Parathyroid adenoma (tissue), 2 donors: ENCODE measurements at regions not wholly inside any gene's neighbourhood (a gene's known extent, or its start where the extent isn't known, plus 50 kb on each side); places are given as distances from the start of the nearest gene placed in this dataset.

Experiments used
- H2AFZ ChIP-seq: fragments of 300-600 bp; sonication (generic); one replicate; pipeline ENCODE4 v1.7.0; 2017; ENCODE audit warnings: antibody characterized with exemption, mild to moderate bottlenecking
- H3K27ac ChIP-seq: fragments of 300-600 bp; sonication (generic); one replicate; pipeline ENCODE4 v1.7.0; 2017
- H3K27me3 ChIP-seq: fragments of 300-600 bp; sonication (generic); one replicate; pipeline ENCODE4 v1.7.0; 2017; ENCODE audit warnings: low read length; ENCODE audit not compliant: control insufficient read depth, insufficient read depth
- H3K36me3 ChIP-seq: fragments of 300-600 bp; sonication (generic); one replicate; pipeline ENCODE4 v1.7.0; 2017; ENCODE audit warnings: low read length; ENCODE audit not compliant: control insufficient read depth, insufficient read depth
- H3K4me1 ChIP-seq: fragments of 300-600 bp; sonication (generic); one replicate; pipeline ENCODE4 v1.7.0; 2017; ENCODE audit warnings: control low read depth
- H3K4me2 ChIP-seq: fragments of 300-600 bp; sonication (generic); one replicate; pipeline ENCODE4 v1.7.0; 2017; ENCODE audit warnings: low read length
- H3K4me3 ChIP-seq: fragments of 300-600 bp; sonication (generic); one replicate; pipeline ENCODE4 v1.7.0; 2017; ENCODE audit warnings: low read depth, low read length
- H3K79me2 ChIP-seq: fragments of 300-600 bp; sonication (generic); one replicate; pipeline ENCODE4 v1.7.0; 2017; ENCODE audit warnings: control low read depth
- H3K9ac ChIP-seq: fragments of 300-600 bp; sonication (generic); one replicate; pipeline ENCODE4 v1.7.0; 2017; ENCODE audit warnings: mild to moderate bottlenecking
- H3K9me3 ChIP-seq: fragments of 300-600 bp; sonication (generic); one replicate; pipeline ENCODE4 v1.7.0; 2017; ENCODE audit warnings: low read length; ENCODE audit not compliant: control insufficient read depth
- TF ChIP-seq, protein P1 (sequence below): fragments of 300-600 bp; sonication (generic); IDR thresholded peaks from one replicate; pipeline ENCODE4 v1.7.0; 2017; ENCODE audit warnings: antibody characterized with exemption, mild to moderate bottlenecking
- donor health status: primary hyperparathyroidism.

DNA sequence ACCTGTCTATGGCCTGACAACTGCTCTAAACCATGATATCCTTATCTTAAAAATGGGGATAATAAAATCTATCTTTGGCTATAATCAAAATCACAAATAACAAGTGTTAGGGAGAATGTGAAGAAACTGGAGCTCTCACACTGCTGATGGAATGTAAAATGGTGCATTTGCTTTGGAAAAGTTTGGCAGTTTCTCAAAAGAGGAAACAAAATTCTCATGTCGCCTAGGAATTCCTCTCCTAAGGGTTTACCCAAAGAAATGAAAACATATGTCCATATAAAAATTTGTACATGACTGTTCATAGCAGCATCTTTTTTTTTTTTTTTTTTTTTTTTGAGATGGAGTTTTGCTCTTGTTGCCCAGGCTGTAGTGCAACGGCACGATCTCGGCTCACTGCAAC, 64.3 kb downstream of the ZNF281 start:
- H3K27ac ChIP-seq: no peak overlapping the region
- H2AFZ ChIP-seq: no peak overlapping the region
- H3K9me3 ChIP-seq: no peaks in the 10 kb centered on the region
- H3K9ac ChIP-seq: no peak overlapping the region
- no peaks in the 10 kb centered on the region for H3K4me1 ChIP-seq
- no peak overlapping the region for H3K4me3 ChIP-seq
- TF ChIP-seq, protein P1, sequence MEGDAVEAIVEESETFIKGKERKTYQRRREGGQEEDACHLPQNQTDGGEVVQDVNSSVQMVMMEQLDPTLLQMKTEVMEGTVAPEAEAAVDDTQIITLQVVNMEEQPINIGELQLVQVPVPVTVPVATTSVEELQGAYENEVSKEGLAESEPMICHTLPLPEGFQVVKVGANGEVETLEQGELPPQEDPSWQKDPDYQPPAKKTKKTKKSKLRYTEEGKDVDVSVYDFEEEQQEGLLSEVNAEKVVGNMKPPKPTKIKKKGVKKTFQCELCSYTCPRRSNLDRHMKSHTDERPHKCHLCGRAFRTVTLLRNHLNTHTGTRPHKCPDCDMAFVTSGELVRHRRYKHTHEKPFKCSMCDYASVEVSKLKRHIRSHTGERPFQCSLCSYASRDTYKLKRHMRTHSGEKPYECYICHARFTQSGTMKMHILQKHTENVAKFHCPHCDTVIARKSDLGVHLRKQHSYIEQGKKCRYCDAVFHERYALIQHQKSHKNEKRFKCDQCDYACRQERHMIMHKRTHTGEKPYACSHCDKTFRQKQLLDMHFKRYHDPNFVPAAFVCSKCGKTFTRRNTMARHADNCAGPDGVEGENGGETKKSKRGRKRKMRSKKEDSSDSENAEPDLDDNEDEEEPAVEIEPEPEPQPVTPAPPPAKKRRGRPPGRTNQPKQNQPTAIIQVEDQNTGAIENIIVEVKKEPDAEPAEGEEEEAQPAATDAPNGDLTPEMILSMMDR: no peak
- no peak overlapping the region for H3K4me2 ChIP-seq
- H3K36me3 ChIP-seq: no peaks in the 10 kb centered on the region
- H3K27me3 ChIP-seq: no peaks in the 10 kb centered on the region
- H3K79me2 ChIP-seq: no peaks in the 10 kb centered on the region

DNA sequence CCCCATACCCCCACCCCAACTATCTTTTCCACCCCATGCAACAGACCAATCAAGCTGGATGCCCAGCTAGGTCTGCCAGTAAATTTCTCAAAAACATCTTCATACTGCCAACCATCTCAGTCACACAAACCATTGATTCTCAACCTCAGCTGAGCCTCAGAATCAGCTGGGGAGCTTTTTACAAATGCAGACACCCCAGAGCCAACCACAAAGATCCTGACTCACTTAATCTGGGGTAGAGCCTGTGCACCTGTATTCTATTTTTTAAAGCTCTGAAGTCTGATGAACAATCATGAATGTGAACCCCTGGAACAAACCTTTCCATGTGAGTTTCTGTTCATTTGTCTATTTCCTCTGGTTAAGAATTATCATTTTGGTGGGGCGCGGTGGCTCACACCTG, 66.0 kb downstream of the ZNF281 start:
- no peaks in the 10 kb centered on the region for H3K4me1 ChIP-seq
- no peaks in the 10 kb centered on the region for H3K27me3 ChIP-seq
- H3K4me2 ChIP-seq: no peak overlapping the region
- H2AFZ ChIP-seq: no peak overlapping the region
- TF ChIP-seq, protein P1: no peak
- no peak overlapping the region for H3K4me3 ChIP-seq
- H3K9ac ChIP-seq: no peak overlapping the region
- H3K36me3 ChIP-seq: no peaks in the 10 kb centered on the region
- no peaks in the 10 kb centered on the region for H3K79me2 ChIP-seq
- H3K27ac ChIP-seq: no peak overlapping the region
- no peaks in the 10 kb centered on the region for H3K9me3 ChIP-seq

DNA sequence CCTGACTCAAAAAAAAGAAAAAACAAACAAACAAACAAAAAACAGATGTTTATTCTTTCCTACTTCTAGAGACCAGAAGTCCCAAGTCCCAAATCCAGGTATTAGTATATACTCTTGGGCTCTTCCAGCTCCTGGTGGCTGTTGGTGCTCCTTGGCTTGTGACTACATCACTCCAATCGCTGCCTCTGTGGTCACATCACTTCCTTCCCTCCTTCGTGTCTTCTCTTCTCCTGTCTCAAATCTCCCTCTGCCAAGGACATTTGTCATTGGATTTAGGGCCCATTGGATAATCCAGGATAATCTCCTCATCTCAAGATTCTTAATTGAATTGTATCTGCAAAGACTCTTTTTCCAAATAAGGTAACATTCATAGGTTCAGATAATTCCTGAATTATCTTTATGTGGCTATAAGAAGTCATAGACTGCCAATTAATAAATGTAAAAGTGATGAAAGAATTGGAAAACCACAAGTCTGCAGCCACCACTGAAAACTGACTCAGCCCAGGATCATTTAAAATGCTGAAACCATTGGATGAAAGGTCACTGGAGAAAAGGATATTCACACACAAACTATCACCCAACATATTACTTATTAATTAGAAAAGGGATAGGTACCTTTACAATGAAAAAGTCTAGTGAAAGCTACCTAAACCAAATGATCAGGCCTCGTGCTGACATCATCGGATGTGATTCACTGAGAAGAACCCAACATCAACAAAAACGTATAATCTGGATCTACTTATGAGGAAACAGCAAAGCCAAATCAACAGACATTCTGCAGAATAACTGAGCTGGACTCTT, 67.1 kb downstream of the ZNF281 start:
- H3K27ac ChIP-seq: no peak overlapping the region
- no peak overlapping the region for H3K4me3 ChIP-seq
- no peaks in the 10 kb centered on the region for H3K4me1 ChIP-seq
- H3K9me3 ChIP-seq: no peaks in the 10 kb centered on the region
- no peaks in the 10 kb centered on the region for H3K27me3 ChIP-seq
- H3K79me2 ChIP-seq: no peaks in the 10 kb centered on the region
- no peak overlapping the region for H2AFZ ChIP-seq
- no peak overlapping the region for H3K4me2 ChIP-seq
- TF ChIP-seq, protein P1: no peak
- H3K36me3 ChIP-seq: no peaks in the 10 kb centered on the region
- H3K9ac ChIP-seq: no peak overlapping the region

DNA sequence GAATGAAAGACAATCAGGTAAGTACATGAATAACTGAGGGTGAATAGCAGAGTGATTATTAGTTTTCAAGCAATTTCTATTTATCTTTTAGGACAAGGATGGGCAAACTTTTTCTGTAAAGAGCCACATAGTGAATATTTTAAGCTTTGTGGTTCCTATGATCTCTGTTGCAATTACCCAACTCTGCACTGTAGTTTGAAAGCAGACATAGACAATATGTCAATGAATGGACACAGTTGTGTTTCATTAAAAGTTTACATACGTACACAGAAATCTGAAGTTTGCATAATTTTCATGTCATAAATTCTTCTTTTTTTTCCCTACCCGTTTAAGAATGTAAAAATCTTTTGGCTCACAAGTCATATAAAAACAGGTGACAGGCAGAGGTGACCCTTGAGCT, 71.4 kb downstream of the ZNF281 start:
- TF ChIP-seq, protein P1: no peak

DNA sequence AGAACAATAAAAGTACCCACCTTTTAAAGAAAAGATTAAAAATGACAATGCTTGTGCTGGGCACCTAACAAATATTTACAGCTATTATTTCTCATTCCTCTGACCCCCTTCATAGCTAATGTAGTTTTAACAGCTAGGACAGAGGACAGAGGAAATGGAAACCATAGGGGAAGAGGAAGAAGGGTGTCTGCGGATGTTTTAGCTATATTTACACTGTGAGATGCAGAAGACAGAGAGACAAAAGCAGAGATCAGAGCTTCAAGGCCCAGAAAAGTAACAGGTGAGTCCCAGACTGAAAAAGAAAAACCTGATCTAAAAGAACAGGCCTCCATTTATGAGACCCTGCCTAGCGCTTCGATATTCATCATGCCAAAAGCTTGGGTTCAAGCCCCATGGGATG, 72.0 kb downstream of the ZNF281 start:
- Histone ChIP-seq H3K9ac (no peak overlapping the region), H3K4me1 (no peaks in the 10 kb centered on the region), H3K79me2 (no peaks in the 10 kb centered on the region), H3K27ac (no peak overlapping the region), H3K9me3 (no peaks in the 10 kb centered on the region), H3K4me2 (no peak overlapping the region), H3K4me3 (no peak overlapping the region), H3K27me3 (no peaks in the 10 kb centered on the region), H3K36me3 (no peaks in the 10 kb centered on the region), H2AFZ (no peak overlapping the region)
- TF ChIP-seq, protein P1: no peak

More for the DNA sequence above, 71.4 kb downstream of the ZNF281 start:
- no peaks in the 10 kb centered on the region for H3K36me3 ChIP-seq
- H3K9ac ChIP-seq: no peak overlapping the region
- no peak overlapping the region for H3K4me2 ChIP-seq
- no peaks in the 10 kb centered on the region for H3K27me3 ChIP-seq
- H3K9me3 ChIP-seq: no peaks in the 10 kb centered on the region
- no peaks in the 10 kb centered on the region for H3K79me2 ChIP-seq
- H2AFZ ChIP-seq: no peak overlapping the region
- no peak overlapping the region for H3K27ac ChIP-seq
- H3K4me3 ChIP-seq: no peak overlapping the region
- no peaks in the 10 kb centered on the region for H3K4me1 ChIP-seq
